Mammary epithelial cell (primary cell): ENCODE measurements at regions not wholly inside any gene's neighbourhood (a gene's known extent, or its start where the extent isn't known, plus 50 kb on each side); places are given as distances from the start of the nearest gene placed in this dataset.

Source experiments
- CTCF ChIP-seq, 2 donors: IDR thresholded peaks in 1 of 2; conservative IDR thresholded peaks in 1 of 2; 2 replicates each; pipeline ENCODE4 v1.5.1; 2011 to 2012; ENCODE audit warnings: inconsistent platforms in 2 of 2, low read length in 2 of 2, mild to moderate bottlenecking in 2 of 2, control low read depth in 1 of 2, low read depth in 1 of 2; ENCODE audit not compliant: insufficient read depth in 1 of 2; ENCODE audit errors: extremely low read depth in 1 of 2
- EZH2 ChIP-seq: IDR thresholded peaks from 2 replicates; pipeline ENCODE4 v1.6.1; 2012; ENCODE audit warnings: low read length, inconsistent platforms, borderline replicate concordance

GRCh38 chrX:100217547-100217946 is 192.5 kb downstream of the PCDH19 start:
- TF ChIP-seq CTCF (conservative IDR thresholded peaks at IDR 0.05 in 1 of 2, IDR thresholded peaks at IDR 0.05 in 1 of 2; ENCODE audit: extremely low read depth in 1 of 2, insufficient read depth in 1 of 2, low read depth in 1 of 2, low read length in 2 of 2) (no peak), EZH2 (no peak)
